Coronary artery (tissue), 2 donors: ENCODE measurements at regions not wholly inside any gene's neighbourhood (a gene's known extent, or its start where the extent isn't known, plus 50 kb on each side); places are given as distances from the start of the nearest gene placed in this dataset.

Experiments
- DNase-seq: peaks from one replicate; pipeline ENCODE4 v3.0.0-alpha.2; 2017; ENCODE audit warnings: low spot score
- H3K27ac ChIP-seq, 2 donors: fragments of 200-600 bp; sonication (generic); one replicate each; pipeline ENCODE4 v1.5.1; 2016 to 2019
- H3K4me3 ChIP-seq: fragments of 200-600 bp; sonication (generic); 2 replicates; pipeline ENCODE4 v1.5.1; 2016; ENCODE audit warnings: mild to moderate bottlenecking, moderate library complexity
- CTCF ChIP-seq: fragments of 200-600 bp; sonication (generic); IDR thresholded peaks from one replicate; pipeline ENCODE4 v1.5.1; 2019; ENCODE audit warnings: antibody characterized with exemption

- Histone ChIP-seq H3K27ac (no peak overlapping the region), H3K4me3 (no peak overlapping the region)
- no peak for TF ChIP-seq CTCF
- no peak for DNase-seq
These were observed 1222.9 kb downstream of the ZPLD1 start for GRCh38 chr3:103657756-103658155.

DNA sequence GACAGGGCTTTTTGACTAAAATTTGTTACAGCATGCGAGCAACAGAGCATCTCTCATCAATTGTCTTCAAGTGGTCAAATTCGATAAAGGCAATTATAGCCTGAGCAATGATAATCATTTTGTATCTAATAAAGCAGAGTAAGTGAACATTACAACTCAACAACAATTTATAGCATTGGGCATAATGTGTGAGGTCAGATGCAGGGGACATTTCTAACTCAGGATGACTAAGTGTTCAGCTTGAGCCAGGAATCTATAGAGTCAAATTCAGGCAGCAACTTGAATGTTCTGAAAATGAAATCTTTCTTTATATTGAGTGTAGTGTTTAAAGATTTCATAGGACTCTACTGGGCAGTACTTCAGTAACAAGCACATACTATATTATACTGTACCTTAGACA is 1226.0 kb downstream of the ZPLD1 start:
- H3K27ac ChIP-seq: no peak overlapping the region
- H3K4me3 ChIP-seq: no peak overlapping the region
- DNase-seq: no peak
- no peak for TF ChIP-seq CTCF

- DNase-seq: no peak
- Histone ChIP-seq H3K27ac (no peak overlapping the region), H3K4me3 (no peak overlapping the region)
- TF ChIP-seq CTCF: no peak
These were observed 1227.8 kb downstream of the ZPLD1 start for GRCh38 chr3:103662591-103662990.

GRCh38 chr3:103672346-103672745 is 1237.5 kb downstream of the ZPLD1 start:
- no peak overlapping the region for H3K4me3 ChIP-seq
- TF ChIP-seq CTCF: no peak
- H3K27ac ChIP-seq: no peak overlapping the region
- no peak for DNase-seq

DNA sequence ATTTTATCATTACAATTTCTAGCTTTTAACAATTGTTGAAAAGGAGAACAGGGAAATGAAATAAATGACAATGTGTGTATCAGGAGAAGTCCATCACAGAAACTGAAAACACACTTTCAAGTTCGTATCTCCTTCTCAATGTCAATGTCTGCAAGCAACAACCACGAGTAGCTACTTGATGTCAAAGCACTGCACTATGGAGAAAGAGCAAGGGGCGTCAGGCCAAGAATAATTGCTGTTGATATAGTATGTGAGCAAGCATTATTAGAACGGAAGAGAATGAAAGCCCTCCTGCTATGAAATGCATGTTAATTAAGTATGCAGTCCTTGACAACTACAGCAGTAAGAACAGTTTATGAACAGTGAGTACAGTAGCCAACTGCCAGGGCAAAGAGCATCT is 1250.1 kb downstream of the ZPLD1 start:
- Histone ChIP-seq H3K27ac (no peak overlapping the region), H3K4me3 (no peak overlapping the region)
- TF ChIP-seq CTCF: no peak
- no peak for DNase-seq

- no peak for TF ChIP-seq CTCF
- DNase-seq: no peak
These were observed 1251.1 kb downstream of the ZPLD1 start for GRCh38 chr3:103685939-103686338.

DNA sequence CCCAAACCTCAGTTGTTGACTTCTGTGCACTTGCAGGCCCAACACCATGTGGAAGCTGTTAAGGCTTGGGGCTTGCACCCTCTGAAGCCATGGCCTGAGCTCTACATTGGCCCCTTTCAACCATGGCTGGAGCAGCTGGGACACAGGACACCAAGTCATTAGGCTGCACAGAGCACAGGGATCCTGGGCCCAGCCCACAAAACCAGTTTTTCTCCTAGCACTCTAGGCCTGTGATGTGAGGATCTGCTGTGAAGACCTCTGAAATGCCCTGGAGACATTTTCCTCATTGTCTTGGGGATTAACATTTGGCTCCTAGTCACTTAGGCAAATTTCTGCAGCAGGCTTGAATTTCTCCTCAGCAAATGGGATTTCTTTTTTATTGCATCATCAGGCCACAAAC is 1255.7 kb downstream of the ZPLD1 start:
- no peak for DNase-seq
- TF ChIP-seq CTCF: no peak
- Histone ChIP-seq H3K27ac (no peak overlapping the region), H3K4me3 (no peak overlapping the region)

More at GRCh38 chr3:103685939-103686338, 1251.1 kb downstream of the ZPLD1 start:
- no peak overlapping the region for H3K27ac ChIP-seq
- H3K4me3 ChIP-seq: no peak overlapping the region
